MM.1S (cell line): ENCODE measurements at regions not wholly inside any gene's neighbourhood (a gene's known extent, or its start where the extent isn't known, plus 50 kb on each side); places are given as distances from the start of the nearest gene placed in this dataset.

ENCODE experiments used
- EZH2 ChIP-seq: fragments of 300-600 bp; sonication (generic); optimal IDR thresholded peaks from 2 replicates; pipeline ENCODE3; 2017; ENCODE audit warnings: low read depth, mild to moderate bottlenecking, antibody characterized with exemption, low read length, mixed read lengths
- EZH2phosphoT487 ChIP-seq: fragments of 300-600 bp; sonication (generic); IDR thresholded peaks from 2 replicates; pipeline ENCODE4 v1.6.1; 2018; ENCODE audit warnings: antibody characterized with exemption, low read length
- TF ChIP-seq, protein P1 (sequence below): fragments of 300-600 bp; sonication (generic); IDR thresholded peaks from 2 replicates; pipeline ENCODE4 v1.5.1; 2016; ENCODE audit warnings: antibody characterized with exemption, low read length, mixed read lengths

DNA sequence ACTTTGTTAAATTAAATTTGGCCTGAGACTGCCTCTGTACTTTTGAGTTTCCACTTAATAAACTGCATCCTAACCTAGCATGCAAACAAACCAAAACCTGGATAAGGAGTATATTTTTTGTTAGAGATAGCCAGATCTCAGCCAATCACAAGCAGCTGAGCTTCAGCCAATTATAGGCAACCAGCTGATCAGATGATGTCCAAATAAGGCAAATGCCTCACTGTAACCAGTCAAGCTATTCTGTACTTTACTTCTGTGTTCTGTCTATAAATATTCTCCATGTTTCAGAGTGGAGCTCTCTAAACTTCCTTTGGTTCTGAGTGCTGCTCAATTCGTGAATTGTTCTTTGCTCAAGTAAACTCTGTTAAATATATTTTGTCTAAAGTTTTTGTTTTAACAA is 194.6 kb upstream of the RGS17 start:
- TF ChIP-seq, protein P1, sequence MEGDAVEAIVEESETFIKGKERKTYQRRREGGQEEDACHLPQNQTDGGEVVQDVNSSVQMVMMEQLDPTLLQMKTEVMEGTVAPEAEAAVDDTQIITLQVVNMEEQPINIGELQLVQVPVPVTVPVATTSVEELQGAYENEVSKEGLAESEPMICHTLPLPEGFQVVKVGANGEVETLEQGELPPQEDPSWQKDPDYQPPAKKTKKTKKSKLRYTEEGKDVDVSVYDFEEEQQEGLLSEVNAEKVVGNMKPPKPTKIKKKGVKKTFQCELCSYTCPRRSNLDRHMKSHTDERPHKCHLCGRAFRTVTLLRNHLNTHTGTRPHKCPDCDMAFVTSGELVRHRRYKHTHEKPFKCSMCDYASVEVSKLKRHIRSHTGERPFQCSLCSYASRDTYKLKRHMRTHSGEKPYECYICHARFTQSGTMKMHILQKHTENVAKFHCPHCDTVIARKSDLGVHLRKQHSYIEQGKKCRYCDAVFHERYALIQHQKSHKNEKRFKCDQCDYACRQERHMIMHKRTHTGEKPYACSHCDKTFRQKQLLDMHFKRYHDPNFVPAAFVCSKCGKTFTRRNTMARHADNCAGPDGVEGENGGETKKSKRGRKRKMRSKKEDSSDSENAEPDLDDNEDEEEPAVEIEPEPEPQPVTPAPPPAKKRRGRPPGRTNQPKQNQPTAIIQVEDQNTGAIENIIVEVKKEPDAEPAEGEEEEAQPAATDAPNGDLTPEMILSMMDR: no peak
- TF ChIP-seq EZH2: no peak
- no peak for TF ChIP-seq EZH2phosphoT487
